ENCODE measurements at regions not wholly inside any gene's neighbourhood (a gene's known extent, or its start where the extent isn't known, plus 50 kb on each side); places are given as distances from the start of the nearest gene placed in this dataset.
"Not testable (repeated sequence)": the region's sequence is repeated elsewhere in the genome, so short reads cannot be mapped to it uniquely, and the experiment has no call there.

GRCh38 chr9:111148052-111149017 is 110.1 kb upstream of the LPAR1 start:
- DNase-seq: no peak

GRCh38 chr9:111147041-111147440 is 108.8 kb upstream of the LPAR1 start:
- no peak for DNase-seq

- peak; percentile 1 for DNase-seq
Measured at GRCh38 chr9:111144741-111145140, 106.5 kb upstream of the LPAR1 start.

GRCh38 chr9:111136180-111136579 is 97.9 kb upstream of the LPAR1 start:
- DNase-seq: no peak

GRCh38 chr9:111131211-111131610 is 92.9 kb upstream of the LPAR1 start:
- no peak for DNase-seq

- DNase-seq: no peak
Measured at GRCh38 chr9:111120526-111120925, 82.3 kb upstream of the LPAR1 start.

GRCh38 chr9:111118256-111118948 is 80.1 kb upstream of the LPAR1 start:
- no peak for DNase-seq

- DNase-seq: no peak
Measured at GRCh38 chr9:111114486-111114885, 76.2 kb upstream of the LPAR1 start.

GRCh38 chr9:111113712-111114111 is 75.4 kb upstream of the LPAR1 start:
- no peak for DNase-seq

GRCh38 chr9:111110805-111111204 is 72.5 kb upstream of the LPAR1 start:
- DNase-seq: no peak

- peak; percentile 6 for DNase-seq
Measured at GRCh38 chr9:111108946-111109345, 70.7 kb upstream of the LPAR1 start.

GRCh38 chr9:111107141-111107540 is 68.9 kb upstream of the LPAR1 start:
- DNase-seq: no peak

GRCh38 chr9:111106202-111106601 is 67.9 kb upstream of the LPAR1 start:
- no peak for DNase-seq

- no peak for DNase-seq
Measured at GRCh38 chr9:111102793-111103464, 64.7 kb upstream of the LPAR1 start.

- DNase-seq: no peak
Measured at GRCh38 chr9:111099199-111100008, 61.1 kb upstream of the LPAR1 start.

GRCh38 chr9:111098093-111098492 is 59.8 kb upstream of the LPAR1 start:
- no peak for DNase-seq

- DNase-seq: no peak
Measured at GRCh38 chr9:111096051-111096450, 57.8 kb upstream of the LPAR1 start.

- DNase-seq: no peak
Measured at GRCh38 chr9:111095441-111095840, 57.2 kb upstream of the LPAR1 start.

- DNase-seq: no peak
Measured at GRCh38 chr9:111094958-111095357, 56.7 kb upstream of the LPAR1 start.

- peak; percentile 15 for DNase-seq
Measured at GRCh38 chr9:111094433-111094924, 56.2 kb upstream of the LPAR1 start.

GRCh38 chr9:111092167-111092566 is 53.9 kb upstream of the LPAR1 start:
- not testable (repeated sequence) for DNase-seq
